ENCODE measurements at regions not wholly inside any gene's neighbourhood (a gene's known extent, or its start where the extent isn't known, plus 50 kb on each side); places are given as distances from the start of the nearest gene placed in this dataset.

DNA sequence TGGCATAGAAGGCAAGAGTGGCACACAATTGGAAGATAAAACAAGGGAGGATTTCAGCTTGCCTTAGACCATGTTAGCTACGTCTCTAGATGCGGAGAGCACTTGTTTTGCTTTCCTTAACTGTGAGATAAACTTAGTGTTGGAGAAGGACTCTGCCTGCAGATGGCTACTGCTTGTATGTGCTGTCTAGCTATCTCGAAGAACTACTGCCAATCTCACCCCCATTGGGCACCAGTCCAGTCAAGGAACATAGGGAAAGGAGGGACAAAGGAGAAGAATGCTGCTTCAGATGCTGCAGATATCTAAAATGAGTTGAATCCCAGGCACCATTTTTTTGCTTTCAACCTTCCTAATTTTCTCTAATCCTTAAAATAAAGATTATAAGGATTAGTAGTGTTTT, 726.0 kb upstream of the ARGLU1 start:
- no peak for DNase-seq
- in situ Hi-C loops (cut with MboI; ENCODE audit: low pct_unique_long_range_greater_than_20kb, low sequenced_read_pairs): no loop called here

DNA sequence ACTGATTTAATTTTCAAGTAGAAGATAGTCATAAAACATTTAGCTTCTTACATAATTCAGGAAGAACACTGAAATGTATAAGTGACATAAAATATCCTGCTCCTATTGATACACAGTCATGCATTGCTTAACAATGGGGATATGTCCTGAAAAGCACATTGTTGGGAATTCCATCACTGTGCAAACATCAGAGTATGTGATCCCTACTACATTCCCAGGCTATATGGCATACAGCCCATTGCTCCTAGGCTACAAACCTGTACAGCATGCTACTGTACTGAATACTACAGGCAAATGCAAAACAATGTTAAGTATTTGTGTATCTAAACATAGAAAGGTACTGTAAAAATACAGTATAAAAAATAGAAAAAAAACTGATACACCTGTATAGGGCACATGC, 723.9 kb upstream of the ARGLU1 start:
- no peak for DNase-seq
- in situ Hi-C loops (cut with MboI; ENCODE audit: low pct_unique_long_range_greater_than_20kb, low sequenced_read_pairs): no loop called here

DNA sequence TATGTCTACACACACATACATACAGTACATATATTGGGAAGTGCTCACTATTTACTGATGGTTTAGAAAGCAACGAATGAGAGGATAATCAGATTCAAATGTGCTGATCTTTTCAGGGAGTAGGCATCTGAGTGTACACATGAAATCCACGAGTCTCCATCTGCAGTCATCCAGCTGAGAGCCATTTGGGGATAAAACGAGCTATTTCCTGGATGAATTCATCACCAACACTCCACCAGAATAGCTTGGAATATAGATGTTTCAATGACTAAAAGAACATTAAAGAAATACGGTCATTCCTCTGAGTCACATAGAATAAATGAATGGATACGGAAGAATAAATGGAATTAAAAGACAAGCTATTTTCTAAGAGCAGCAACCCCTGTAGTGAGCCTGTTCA, 721.6 kb upstream of the ARGLU1 start:
- DNase-seq: no peak
- in situ Hi-C loops (cut with MboI; ENCODE audit: low pct_unique_long_range_greater_than_20kb, low sequenced_read_pairs): no loop called here

DNA sequence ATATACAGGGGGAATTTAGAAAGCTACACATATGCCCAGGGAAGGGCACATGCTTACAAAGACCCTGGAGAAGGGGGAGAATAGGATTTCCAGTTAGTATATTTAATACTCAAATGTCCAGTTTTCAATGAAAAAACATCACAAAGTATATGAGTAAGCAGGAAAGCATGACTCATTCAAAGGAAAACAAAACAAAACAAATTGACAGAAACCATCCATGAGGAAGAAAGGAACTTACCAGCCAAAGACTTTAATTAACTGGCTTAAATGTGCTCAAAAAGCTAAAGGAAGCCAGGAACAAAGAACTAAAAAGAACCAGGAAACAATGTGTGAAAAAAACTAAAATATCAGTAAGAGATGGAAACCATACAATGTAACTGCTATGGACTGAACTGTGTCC, 716.2 kb upstream of the ARGLU1 start:
- no peak for DNase-seq
- in situ Hi-C loops (cut with MboI; ENCODE audit: low pct_unique_long_range_greater_than_20kb, low sequenced_read_pairs): no loop called here

DNA sequence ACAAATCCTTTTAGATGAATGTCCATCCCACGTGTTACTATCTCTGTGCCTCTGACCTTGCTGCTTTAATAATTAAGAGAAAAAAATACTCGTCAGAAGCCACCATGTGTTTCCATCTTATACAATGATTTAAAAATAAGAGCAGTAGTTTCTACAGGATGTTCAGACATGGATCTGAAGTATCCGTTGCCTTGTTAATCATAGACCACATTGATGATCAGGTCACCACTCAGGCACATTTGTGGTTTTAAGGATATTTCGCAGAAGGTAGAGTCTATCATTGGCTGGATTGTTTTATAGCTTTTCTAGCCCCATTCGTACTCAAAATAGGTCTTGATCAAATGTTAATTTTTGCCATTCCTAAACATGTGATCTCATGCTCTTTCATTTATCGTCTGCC, 710.0 kb upstream of the ARGLU1 start:
- DNase-seq: no peak
- in situ Hi-C loops (cut with MboI; ENCODE audit: low pct_unique_long_range_greater_than_20kb, low sequenced_read_pairs): no loop called here

DNA sequence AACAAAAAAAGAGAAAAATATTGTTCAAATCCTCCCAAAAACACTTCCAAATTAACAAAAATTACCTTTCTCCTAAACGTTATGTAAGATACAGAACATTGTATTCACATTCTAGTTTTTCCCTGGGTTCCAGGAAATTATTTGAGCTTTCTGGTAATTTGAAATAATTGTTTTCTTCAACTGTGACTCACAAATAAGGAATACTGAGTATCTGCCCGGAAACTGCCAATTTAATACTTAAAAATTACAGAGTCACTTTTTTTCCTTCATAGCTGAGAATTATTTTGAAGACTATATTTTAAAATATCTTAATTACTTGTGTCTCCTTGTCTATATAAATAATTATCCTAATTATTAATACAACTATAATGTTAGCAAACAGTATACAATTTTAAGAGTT, 709.0 kb upstream of the ARGLU1 start:
- in situ Hi-C loops (cut with MboI; ENCODE audit: low pct_unique_long_range_greater_than_20kb, low sequenced_read_pairs): no loop called here
- no peak for DNase-seq

DNA sequence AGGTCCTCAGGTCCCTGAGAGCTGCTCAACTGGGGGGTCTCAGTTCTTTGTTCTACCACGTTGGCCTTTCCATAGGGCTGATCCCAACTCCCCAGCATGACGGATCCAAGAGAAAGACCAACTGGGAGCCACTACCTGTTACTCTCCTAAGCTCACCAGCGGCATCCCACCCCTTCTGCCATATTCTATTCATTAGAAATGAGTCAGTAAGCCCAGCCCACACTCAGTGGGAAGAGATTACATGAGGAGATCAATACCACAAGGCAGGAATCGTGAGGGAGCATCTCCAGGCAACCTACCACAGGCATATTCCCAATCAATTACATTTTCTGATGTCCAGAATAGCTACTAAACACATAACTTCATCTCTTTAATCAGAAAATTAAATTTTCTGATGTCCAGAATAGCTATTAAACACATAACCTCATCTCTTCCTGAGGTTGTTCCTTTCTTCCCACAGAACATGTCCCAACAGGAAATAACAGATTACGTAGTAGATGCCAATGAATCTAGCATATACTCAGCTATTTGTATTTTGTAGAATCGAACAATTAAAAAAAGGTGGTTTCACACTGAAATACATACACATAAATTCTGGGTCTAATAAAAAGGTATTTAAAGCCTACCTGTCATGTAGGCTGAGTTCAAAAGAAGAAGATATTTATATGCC, 708.1 kb upstream of the ARGLU1 start:
- no peak for DNase-seq
- in situ Hi-C loops (cut with MboI; ENCODE audit: low pct_unique_long_range_greater_than_20kb, low sequenced_read_pairs): no loop called here

DNA sequence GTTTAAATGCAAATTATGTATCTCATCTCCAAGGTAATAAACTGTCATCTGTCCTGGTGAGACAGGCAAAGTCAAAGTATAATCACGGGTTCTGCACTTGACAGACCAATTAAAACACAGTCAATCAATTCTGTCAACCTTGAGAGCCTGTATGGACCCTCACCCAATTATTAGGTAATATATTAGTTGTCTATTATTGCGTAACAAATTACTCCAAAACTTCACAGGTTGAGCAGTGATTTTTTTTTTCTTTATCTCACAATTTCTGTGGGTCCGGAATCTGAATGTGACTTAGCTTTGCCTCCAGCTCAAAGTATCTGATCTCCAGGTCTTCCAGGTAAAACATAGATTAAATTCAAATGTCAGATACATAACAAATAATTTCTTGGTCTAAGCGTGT, 707.4 kb upstream of the ARGLU1 start:
- no peak for DNase-seq
- in situ Hi-C loops (cut with MboI; ENCODE audit: low pct_unique_long_range_greater_than_20kb, low sequenced_read_pairs): no loop called here

DNA sequence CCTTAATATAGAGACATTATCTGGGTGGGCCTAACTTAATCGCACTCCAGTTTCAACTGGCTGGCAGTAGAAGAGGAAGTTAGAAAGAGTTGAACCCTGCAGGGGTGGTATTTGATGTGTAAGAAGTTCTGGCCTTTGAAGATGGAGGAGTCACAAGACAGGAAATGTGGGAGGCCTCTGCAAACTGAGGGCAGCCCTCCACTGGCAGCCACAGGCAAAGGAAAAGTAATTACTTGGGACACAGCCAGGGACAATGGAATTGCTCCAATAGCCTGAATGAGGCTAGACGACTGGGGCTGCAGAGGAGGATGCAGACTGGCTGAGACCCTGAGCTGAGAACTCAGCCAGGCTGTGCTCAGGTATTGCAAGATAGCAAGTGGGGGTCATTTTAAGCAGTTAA, 703.3 kb upstream of the ARGLU1 start:
- peak; percentile 38 for DNase-seq

DNA sequence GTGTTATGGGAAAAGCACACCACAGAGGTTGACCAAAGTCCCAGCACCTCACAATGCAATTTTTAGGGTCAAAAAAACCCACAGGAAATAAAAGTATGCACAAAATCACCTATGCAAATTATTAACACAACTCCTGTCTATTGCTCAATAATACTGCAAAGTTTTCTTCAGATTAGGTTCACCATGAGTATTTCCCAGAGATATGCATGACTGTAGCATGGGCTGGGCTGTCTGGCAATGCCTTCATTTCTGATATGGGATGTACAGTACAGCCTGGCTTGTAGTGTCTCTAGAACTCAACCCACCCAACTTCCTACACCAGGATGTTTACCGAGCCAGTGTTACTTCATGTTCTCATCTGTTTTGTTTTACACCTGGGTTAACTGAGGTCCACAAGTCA, 698.7 kb upstream of the ARGLU1 start:
- in situ Hi-C loops (cut with MboI; ENCODE audit: low pct_unique_long_range_greater_than_20kb, low sequenced_read_pairs): no loop called here
- no peak for DNase-seq

More for the DNA sequence above, 703.3 kb upstream of the ARGLU1 start:
- in situ Hi-C loops (cut with MboI; ENCODE audit: low pct_unique_long_range_greater_than_20kb, low sequenced_read_pairs): no loop called here

DNA sequence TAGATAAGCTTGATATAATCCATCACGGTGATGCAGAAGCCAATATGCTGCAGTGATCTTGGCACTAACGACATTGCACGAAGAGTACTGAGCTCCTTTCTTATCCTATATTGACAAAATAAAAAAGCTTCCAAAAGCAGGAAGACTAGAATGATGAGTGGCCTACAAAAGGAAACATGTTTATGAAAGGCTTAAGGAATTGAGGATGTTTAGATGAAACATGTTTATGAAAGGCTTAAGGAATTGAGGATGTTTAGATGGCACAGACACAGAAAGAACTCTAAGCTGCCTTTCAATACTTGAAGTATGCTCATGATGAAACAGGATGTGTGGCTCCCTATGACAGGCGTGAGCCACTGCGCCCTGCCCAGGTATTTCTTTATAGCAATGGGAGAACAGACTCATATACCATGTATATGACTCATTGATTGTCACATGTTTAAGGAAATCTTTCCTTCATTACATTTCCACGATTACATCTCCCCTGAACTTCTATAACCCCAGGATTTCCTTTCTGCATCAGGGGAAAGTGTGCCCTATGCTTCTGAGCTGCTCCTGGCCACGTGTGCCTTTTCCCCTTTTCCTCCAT, 690.8 kb upstream of the ARGLU1 start:
- in situ Hi-C loops (cut with MboI; ENCODE audit: low pct_unique_long_range_greater_than_20kb, low sequenced_read_pairs): no loop called here

DNA sequence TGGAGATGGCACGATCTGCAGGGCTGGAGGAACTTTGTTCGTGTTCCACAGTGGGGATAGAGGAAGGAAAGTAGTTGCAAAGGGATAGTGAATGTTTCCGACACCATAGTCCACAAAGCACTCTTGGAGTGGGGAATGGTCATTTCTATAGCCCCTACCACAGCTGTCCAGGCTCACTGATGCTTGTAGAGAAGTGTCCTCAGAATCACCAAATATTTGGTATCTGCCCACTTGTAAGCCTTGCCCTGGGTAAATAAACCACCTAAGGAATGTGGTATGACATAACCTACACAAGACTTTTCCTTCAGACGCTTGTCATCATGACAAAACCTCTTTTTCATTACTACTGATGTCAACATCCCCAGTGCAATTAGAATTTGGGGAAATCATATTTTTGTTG, 686.5 kb upstream of the ARGLU1 start:
- no peak for DNase-seq
- in situ Hi-C loops (cut with MboI; ENCODE audit: low pct_unique_long_range_greater_than_20kb, low sequenced_read_pairs): no loop called here

More for the DNA sequence above, 690.8 kb upstream of the ARGLU1 start:
- no peak for DNase-seq

DNA sequence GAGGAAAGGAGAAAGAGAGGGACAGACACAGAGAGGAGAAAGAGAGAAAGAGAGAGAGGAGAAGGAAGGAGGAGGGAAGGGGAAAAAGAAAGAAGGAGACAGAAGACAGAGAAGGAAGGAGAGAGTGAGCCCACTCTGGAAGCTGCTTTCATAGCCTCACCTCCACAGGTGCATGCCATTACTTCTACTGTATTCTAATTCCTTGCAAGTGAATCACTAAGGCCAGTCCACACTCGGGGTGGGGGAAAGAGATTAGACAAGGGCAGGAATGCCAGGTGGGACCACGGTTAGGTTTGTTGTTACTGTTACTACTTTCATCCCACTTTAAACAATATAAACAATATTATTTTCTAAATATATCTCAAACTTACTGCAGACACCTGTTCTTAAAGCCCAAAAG, 684.5 kb upstream of the ARGLU1 start:
- DNase-seq: no peak
- in situ Hi-C loops (cut with MboI; ENCODE audit: low pct_unique_long_range_greater_than_20kb, low sequenced_read_pairs): no loop called here

DNA sequence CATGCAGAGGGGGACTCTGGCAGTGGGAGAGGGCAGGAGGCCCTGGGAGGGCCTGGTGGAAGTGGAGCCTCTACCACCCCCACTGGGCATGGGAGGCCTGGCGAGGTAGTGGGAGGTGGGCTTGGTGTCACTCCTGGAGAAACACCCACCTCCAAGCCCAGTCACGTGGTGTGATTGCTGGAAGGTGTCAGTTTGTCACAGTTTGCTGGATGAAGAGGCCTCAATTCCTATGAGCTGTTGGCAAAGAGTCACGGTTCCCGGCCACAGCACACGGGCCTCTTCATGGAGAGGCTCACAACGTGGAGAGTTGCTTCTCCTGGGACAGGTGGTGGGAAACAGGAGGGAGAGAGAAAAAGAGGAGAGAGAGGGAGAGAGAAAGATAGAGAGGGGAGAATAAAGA, 684.1 kb upstream of the ARGLU1 start:
- no peak for DNase-seq
- in situ Hi-C loops (cut with MboI; ENCODE audit: low pct_unique_long_range_greater_than_20kb, low sequenced_read_pairs): no loop called here

DNA sequence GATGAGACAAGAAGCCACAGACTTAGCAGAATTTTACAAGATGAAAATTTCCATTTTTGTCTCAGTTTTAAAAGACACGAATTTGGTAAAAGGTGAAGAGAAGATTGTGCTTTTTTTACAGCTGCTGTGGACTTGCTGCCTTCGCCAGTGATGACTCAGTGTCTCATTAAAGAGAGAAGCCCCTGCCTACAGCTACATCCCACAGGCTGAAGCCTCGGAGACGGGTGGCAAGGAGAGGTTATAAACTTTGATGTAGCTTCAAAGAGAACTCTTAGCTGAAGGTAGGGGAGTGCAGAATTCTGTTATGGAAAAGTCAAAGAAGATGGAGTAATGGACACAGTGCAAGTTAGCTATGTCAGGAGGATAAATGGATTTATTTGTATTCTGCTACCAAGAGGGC, 683.4 kb upstream of the ARGLU1 start:
- in situ Hi-C loops (cut with MboI; ENCODE audit: low pct_unique_long_range_greater_than_20kb, low sequenced_read_pairs): no loop called here
- DNase-seq: no peak

DNA sequence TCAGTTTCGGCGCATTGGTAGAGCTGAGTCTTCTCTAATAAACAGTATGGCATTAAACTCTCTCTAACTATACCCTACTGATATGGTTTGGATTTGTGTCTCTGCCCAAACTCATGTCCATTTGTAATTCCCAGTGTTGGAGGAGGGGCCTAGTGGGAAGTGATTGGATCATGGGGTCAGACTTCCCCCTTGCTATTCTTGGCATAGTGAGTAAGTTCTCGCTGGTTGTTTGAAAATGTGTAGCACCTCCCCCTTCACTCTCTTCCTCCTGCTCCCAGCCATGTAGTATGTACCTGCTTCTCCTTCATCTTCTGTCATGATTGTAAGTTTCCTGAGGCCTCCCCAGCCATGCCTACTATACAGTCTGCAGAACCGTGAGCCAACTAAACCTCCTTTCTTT, 682.7 kb upstream of the ARGLU1 start:
- in situ Hi-C loops (cut with MboI; ENCODE audit: low pct_unique_long_range_greater_than_20kb, low sequenced_read_pairs): no loop called here
- DNase-seq: no peak

DNA sequence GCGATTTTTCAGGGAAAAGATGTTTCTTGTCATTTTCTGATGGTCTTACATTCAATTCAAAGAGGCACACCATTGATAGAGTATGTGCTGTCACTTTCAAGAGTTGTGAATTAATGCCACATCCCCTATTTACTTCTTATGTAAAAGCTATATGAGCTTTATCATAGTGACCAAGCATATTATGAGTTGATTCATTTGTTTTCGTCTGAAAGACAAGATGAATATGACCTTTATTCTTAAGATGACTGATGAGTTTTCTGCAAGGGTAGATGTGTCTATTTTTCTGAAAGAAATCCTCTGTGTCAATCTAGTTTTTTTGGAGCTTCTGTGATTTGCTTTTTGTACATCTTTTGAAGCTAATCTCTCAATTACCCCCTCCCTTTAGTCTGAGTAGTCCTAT, 676.3 kb upstream of the ARGLU1 start:
- no peak for DNase-seq
- in situ Hi-C loops (cut with MboI; ENCODE audit: low pct_unique_long_range_greater_than_20kb, low sequenced_read_pairs): no loop called here

DNA sequence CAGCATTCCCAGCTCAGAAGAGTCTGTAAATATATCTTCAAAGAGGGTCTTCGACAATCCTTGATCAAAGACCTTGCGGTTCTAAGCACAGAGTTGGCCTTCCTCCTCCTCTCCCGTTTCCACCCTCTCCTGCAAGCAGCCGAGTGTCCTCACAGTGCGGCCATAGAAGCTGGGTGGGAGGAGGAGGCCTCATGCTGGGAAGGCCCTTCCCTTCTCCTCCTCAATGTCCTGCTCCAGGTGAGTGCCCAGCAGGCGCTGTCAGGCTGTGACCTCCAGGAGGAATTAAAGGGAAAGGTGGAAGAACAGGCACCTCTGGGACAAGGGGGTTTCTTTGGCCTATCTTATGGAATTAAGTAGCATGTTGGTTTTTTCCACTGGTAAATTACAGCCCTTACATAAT, 674.2 kb upstream of the ARGLU1 start:
- in situ Hi-C loops (cut with MboI; ENCODE audit: low pct_unique_long_range_greater_than_20kb, low sequenced_read_pairs): no loop called here
- no peak for DNase-seq

DNA sequence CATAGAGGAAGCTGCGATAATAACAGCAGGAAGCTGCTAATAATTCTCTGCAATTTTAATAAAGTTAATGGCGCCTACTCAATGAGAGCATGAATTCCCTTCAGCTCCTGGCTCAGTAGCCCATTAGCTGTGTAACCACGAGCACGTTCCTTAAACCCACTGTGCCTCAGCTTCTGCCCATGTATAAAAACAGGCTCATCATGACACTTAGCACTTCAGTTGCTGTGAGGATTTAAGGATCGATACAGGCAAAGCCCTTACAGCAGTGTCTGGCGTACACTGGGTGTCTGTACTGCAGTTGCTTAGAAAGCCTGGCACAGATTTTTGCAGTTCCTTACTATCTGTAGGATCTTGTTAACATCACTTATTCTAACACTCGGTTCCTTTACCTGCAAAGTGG, 673.4 kb upstream of the ARGLU1 start:
- DNase-seq: no peak
- in situ Hi-C loops (cut with MboI; ENCODE audit: low pct_unique_long_range_greater_than_20kb, low sequenced_read_pairs): no loop called here

DNA sequence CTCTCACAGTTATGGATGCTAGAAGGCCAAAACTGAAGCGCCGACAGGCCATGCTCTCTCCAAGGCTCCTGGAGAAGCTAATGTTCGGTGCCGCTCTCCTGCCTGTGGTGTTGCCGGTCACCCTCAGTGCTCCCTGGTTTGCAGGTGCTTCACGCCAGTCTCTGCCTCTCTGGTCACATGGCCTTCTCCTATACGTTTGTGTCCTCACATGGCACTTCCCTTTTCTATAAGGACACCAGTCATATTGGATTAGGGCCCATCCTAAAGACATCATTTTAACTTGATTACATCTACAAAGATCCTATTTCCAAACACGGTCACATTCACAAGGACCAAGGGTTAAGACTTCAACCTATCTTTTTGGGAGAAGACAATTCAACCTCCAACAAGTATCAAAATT, 671.3 kb upstream of the ARGLU1 start:
- DNase-seq: no peak
- in situ Hi-C loops (cut with MboI; ENCODE audit: low pct_unique_long_range_greater_than_20kb, low sequenced_read_pairs): no loop called here

DNA sequence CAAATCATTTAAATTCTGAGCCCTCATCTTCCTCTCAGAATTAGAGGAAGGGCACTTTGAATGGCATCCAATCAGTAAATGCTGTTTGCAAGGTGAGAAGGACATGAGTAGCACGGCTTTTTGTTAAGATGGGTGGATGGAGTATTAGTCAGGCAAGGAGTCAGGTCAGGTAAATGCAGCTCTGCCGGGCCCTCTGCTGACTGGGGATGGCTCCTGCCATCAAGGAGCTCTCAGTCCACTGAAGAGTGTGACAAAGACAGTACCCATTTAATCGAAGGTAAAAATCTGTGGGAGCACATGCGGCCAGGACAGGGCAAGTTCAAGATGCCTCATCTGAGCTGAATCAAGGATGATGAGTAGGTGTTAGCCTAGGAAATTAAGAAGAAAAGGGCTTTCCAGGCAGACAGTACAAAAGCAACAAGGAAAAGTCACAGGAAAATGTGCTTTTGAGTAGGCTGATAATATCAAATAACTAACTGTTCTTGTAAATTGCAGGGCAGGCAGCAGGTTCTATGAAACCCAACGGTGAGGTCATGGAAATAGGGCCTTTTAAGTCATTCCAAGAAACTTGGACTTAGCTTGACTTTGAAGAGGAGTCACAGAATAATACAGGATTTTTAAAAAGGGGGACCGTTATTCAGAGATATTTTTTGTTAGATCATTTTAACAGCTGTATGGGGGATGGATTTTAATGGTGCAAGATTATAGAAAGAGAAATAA, 670.5 kb upstream of the ARGLU1 start:
- no peak for DNase-seq
- in situ Hi-C loops (cut with MboI; ENCODE audit: low pct_unique_long_range_greater_than_20kb, low sequenced_read_pairs): no loop called here

Data from KBM-7 (cell line).